ENCODE measurements at regions not wholly inside any gene's neighbourhood (a gene's known extent, or its start where the extent isn't known, plus 50 kb on each side); places are given as distances from the start of the nearest gene placed in this dataset.

DNA sequence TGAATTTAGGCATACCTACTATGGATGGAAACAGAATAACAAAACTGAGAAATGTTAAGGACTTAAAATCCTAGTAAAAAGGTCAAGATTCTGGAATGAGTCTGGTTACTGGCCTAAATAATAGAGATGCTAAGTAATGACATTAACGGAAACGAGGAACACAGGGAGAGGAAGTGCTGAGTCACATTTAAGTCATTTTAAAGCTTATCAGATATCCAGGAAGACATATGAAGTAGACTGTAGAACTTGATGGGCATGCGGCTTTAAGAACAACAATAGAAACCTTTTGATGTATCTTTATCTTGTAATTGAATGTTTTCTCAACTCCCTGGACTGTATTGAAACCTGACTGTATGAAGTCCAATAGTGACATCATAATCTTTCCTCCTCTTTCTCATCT lies 1251.4 kb upstream of the CDH6 start:
- no peak overlapping the region for H4K91ac ChIP-seq (replicated peaks; ENCODE audit: insufficient read length, low read length)
- H3K14ac ChIP-seq (ENCODE audit: insufficient read length): no peak overlapping the region
- no peak overlapping the region for H4K5ac ChIP-seq (ENCODE audit: insufficient read length, low read depth, low read length)
- no peak overlapping the region for H3K9ac ChIP-seq (replicated peaks in 1 of 4; ENCODE audit: extremely low read depth in 1 of 4, low read depth in 3 of 4, low read length in 3 of 4)
- ChIA-PET POLR2A (ENCODE audit: partially characterized antibody) (no interaction called here), CTCF (ENCODE audit: partially characterized antibody) (interaction anchor here (1.4 kb wide), 1 partner anchor 11 kb away, joined by 3 read pairs; no protein-coding TSS in a partner anchor)
- H4K20me1 ChIP-seq (replicated peaks in 1 of 2; ENCODE audit: control insufficient read depth in 1 of 2, insufficient read depth in 2 of 2, low read length in 2 of 2): no peaks in the 10 kb centered on the region
- H2BK15ac ChIP-seq (ENCODE audit: low read length): no peak overlapping the region
- no peak overlapping the region for H3K56ac ChIP-seq (replicated peaks; ENCODE audit: insufficient read length, low read depth, low read length)
- no peak overlapping the region for H2BK5ac ChIP-seq (ENCODE audit: low read depth, low read length)
- no peak overlapping the region for H2AK5ac ChIP-seq (ENCODE audit: low read depth, low read length)
- no peak overlapping the region for H3K27ac ChIP-seq (ENCODE audit: low read depth, low read length)
- no peak overlapping the region for H4K8ac ChIP-seq (ENCODE audit: extremely low read depth, insufficient read depth, low read length)
- no peak overlapping the region for H2BK20ac ChIP-seq (ENCODE audit: low read length)
- H3K4ac ChIP-seq (replicated peaks; ENCODE audit: insufficient read length, low read depth, low read length): no peak overlapping the region
- H3K36me3 ChIP-seq (ENCODE audit: control insufficient read depth in 2 of 4, insufficient read depth in 4 of 4, low read length in 3 of 4): no peaks in the 10 kb centered on the region
- no peaks in the 10 kb centered on the region for H3K4me1 ChIP-seq (replicated peaks in 1 of 4; ENCODE audit: control insufficient read depth in 3 of 4, insufficient read depth in 4 of 4, low read length in 3 of 4)
- no peak for DNase-seq (ENCODE audit: low read depth in 1 of 2, low spot score in 2 of 2)
- H3K27me3 ChIP-seq (replicated peaks in 1 of 4; ENCODE audit: control insufficient read depth in 3 of 4, extremely low read depth in 1 of 4, insufficient read depth in 3 of 4, low read length in 3 of 4): no peaks in the 10 kb centered on the region
- H3K23me2 ChIP-seq (ENCODE audit: low read depth, low read length): no peaks in the 10 kb centered on the region
- 78% methylated on average over 3 of the region's 3 CpGs; no CpG with 5 or more reads in 1 of the 2 experiments for WGBS, 2 experiments (ENCODE audit: extremely low coverage in 1 of 2, insufficient coverage in 1 of 2, insufficient read length in 1 of 2, insufficient replicate concordance in 2 of 2, low coverage in 1 of 2, low lambda C conversion rate in 2 of 2, missing lambda C conversion rate in 1 of 2)
- no peak overlapping the region for H3K23ac ChIP-seq (ENCODE audit: insufficient read length)
- TF ChIP-seq KDM1A (IDR thresholded peaks at IDR 0.05; ENCODE audit: borderline replicate concordance, low read length): no peak
- TF ChIP-seq GTF2F1 (IDR thresholded peaks at IDR 0.05; ENCODE audit: borderline replicate concordance, low read depth, low read length): no peak
- TF ChIP-seq HDAC6 (IDR thresholded peaks at IDR 0.05; ENCODE audit: low read depth, low read length): no peak
- no peak for TF ChIP-seq TCF12 (IDR thresholded peaks at IDR 0.05; ENCODE audit: low read depth, low read length)
- no peak for TF ChIP-seq BACH1 (IDR thresholded peaks at IDR 0.05; ENCODE audit: low read length)
- TF ChIP-seq KDM4A (IDR thresholded peaks at IDR 0.05; ENCODE audit: low read depth, low read length, severe bottlenecking): no peak
- no peak for TF ChIP-seq BCL11A (IDR thresholded peaks at IDR 0.05; ENCODE audit: low read depth in 2 of 2, low read length in 2 of 2)
- no peak overlapping the region for H2BK120ac ChIP-seq (replicated peaks; ENCODE audit: low read depth, low read length)
- no peak for FAIRE-seq
- H3K79me2 ChIP-seq (ENCODE audit: control insufficient read depth in 1 of 2, insufficient read depth in 2 of 2, low read length in 2 of 2): no peaks in the 10 kb centered on the region
- no peaks in the 10 kb centered on the region for H3K9me3 ChIP-seq (ENCODE audit: insufficient read depth in 2 of 2, low read depth in 1 of 2, low read length in 1 of 2)
- no peak overlapping the region for H2AFZ ChIP-seq (ENCODE audit: low read length)
- no peaks in the 10 kb centered on the region for H3K79me1 ChIP-seq (ENCODE audit: low read depth, low read length)
- H3K18ac ChIP-seq (ENCODE audit: extremely low read depth, low read length): no peak overlapping the region
- H2BK12ac ChIP-seq (ENCODE audit: low read depth, low read length): no peak overlapping the region
- no peak overlapping the region for H3K4me3 ChIP-seq (ENCODE audit: extremely low read depth in 1 of 4, insufficient read depth in 2 of 4, low read depth in 3 of 4, low read length in 4 of 4)
- H3K4me2 ChIP-seq (ENCODE audit: insufficient read depth in 1 of 2, low read depth in 2 of 2, low read length in 2 of 2): no peak overlapping the region

All from H1 (cell line).